ENCODE measurements at regions not wholly inside any gene's neighbourhood (a gene's known extent, or its start where the extent isn't known, plus 50 kb on each side); places are given as distances from the start of the nearest gene placed in this dataset.

GRCh38 chrX:4661771-4662170 is 948.3 kb upstream of the PRKX start:
- TF ChIP-seq, protein P1, sequence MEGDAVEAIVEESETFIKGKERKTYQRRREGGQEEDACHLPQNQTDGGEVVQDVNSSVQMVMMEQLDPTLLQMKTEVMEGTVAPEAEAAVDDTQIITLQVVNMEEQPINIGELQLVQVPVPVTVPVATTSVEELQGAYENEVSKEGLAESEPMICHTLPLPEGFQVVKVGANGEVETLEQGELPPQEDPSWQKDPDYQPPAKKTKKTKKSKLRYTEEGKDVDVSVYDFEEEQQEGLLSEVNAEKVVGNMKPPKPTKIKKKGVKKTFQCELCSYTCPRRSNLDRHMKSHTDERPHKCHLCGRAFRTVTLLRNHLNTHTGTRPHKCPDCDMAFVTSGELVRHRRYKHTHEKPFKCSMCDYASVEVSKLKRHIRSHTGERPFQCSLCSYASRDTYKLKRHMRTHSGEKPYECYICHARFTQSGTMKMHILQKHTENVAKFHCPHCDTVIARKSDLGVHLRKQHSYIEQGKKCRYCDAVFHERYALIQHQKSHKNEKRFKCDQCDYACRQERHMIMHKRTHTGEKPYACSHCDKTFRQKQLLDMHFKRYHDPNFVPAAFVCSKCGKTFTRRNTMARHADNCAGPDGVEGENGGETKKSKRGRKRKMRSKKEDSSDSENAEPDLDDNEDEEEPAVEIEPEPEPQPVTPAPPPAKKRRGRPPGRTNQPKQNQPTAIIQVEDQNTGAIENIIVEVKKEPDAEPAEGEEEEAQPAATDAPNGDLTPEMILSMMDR (conservative IDR thresholded peaks at IDR 0.05; ENCODE audit: low read depth in 2 of 2): no peak
- TF ChIP-seq EZH2 (IDR thresholded peaks at IDR 0.05; ENCODE audit: low read depth, unreplicated experiment): no peak
- no peak for TF ChIP-seq CREB1 (CRISPR knock-in tag; IDR thresholded peaks at IDR 0.05; ENCODE audit: low read depth)
- TF ChIP-seq EZH2phosphoT487 (IDR thresholded peaks at IDR 0.05; ENCODE audit: unreplicated experiment): no peak
- no peak for TF ChIP-seq STAT1 (IDR thresholded peaks at IDR 0.05; ENCODE audit: unreplicated experiment)
- no peak for TF ChIP-seq POLR2AphosphoS5 (IDR thresholded peaks at IDR 0.05; ENCODE audit: low read depth)
- TF ChIP-seq, protein P2, sequence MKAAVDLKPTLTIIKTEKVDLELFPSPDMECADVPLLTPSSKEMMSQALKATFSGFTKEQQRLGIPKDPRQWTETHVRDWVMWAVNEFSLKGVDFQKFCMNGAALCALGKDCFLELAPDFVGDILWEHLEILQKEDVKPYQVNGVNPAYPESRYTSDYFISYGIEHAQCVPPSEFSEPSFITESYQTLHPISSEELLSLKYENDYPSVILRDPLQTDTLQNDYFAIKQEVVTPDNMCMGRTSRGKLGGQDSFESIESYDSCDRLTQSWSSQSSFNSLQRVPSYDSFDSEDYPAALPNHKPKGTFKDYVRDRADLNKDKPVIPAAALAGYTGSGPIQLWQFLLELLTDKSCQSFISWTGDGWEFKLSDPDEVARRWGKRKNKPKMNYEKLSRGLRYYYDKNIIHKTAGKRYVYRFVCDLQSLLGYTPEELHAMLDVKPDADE (IDR thresholded peaks at IDR 0.05): no peak
